Gastrocnemius medialis (tissue), 4 donors: ENCODE measurements at regions not wholly inside any gene's neighbourhood (a gene's known extent, or its start where the extent isn't known, plus 50 kb on each side); places are given as distances from the start of the nearest gene placed in this dataset.

Experiments
- POLR2A ChIP-seq, 2 donors: fragments of 450-650 bp; IDR thresholded peaks; one replicate each; pipeline ENCODE4 v1.6.1; 2017; ENCODE audit warnings: antibody characterized with exemption in 2 of 2, mild to moderate bottlenecking in 2 of 2, moderate library complexity in 2 of 2
- TF ChIP-seq, protein P1 (sequence below), 5 experiments: fragments of 450-650 bp in 3 of 5; fragments of 200-600 bp in 2 of 5; sonication (generic) in 2 of 5; IDR thresholded peaks in 4 of 5; conservative IDR thresholded peaks in 1 of 5; 1 replicate in 4 of 5; 2 replicates in 1 of 5; pipeline ENCODE4 v1.5.1; 2016 to 2019; ENCODE audit warnings: antibody characterized with exemption in 5 of 5, mild to moderate bottlenecking in 3 of 5, moderate library complexity in 3 of 5

DNA sequence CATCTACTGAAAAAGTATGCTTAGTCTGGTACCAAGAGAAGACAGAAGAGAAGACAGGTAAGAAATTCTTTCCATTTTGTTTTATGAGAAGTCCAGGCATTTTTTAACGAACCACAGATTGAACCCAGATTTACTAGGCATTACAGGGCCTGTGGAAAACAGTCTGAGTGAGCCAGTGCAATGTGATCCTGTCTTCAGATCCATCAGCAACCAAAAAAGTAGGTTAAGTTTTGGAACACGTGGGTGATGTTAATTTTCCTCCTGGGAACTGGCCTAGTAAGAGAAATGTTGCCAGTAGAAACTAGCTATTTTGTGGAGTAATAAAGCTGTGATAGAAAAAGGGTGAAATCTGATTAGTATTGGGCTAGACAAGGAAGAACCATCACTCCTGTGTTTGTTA lies 440.9 kb upstream of the SEL1L start:
- TF ChIP-seq, protein P1, sequence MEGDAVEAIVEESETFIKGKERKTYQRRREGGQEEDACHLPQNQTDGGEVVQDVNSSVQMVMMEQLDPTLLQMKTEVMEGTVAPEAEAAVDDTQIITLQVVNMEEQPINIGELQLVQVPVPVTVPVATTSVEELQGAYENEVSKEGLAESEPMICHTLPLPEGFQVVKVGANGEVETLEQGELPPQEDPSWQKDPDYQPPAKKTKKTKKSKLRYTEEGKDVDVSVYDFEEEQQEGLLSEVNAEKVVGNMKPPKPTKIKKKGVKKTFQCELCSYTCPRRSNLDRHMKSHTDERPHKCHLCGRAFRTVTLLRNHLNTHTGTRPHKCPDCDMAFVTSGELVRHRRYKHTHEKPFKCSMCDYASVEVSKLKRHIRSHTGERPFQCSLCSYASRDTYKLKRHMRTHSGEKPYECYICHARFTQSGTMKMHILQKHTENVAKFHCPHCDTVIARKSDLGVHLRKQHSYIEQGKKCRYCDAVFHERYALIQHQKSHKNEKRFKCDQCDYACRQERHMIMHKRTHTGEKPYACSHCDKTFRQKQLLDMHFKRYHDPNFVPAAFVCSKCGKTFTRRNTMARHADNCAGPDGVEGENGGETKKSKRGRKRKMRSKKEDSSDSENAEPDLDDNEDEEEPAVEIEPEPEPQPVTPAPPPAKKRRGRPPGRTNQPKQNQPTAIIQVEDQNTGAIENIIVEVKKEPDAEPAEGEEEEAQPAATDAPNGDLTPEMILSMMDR (IDR thresholded peaks at IDR 0.05 in 4 of 5, conservative IDR thresholded peaks at IDR 0.05 in 1 of 5): no peak
- TF ChIP-seq POLR2A (IDR thresholded peaks at IDR 0.05): no peak
